ENCODE measurements at regions not wholly inside any gene's neighbourhood (a gene's known extent, or its start where the extent isn't known, plus 50 kb on each side); places are given as distances from the start of the nearest gene placed in this dataset.

DNA sequence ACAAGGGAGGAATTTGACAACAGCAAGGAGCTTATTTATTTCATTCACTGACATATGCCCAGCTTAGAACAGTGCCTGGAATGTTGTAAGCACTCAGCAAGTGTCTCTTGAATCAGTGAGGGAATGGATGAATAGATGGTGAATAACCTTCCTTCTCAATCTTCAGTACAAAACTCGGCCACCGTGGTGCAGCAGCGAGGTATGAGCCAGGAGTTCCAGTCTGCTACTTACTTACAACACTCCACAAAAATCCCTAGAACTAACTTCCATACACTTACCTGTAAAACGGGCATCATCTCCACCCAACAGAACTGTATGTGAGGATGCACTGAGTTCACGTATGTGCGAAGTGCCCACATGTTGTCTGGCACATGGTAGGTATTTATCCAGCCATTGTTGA, 237.4 kb downstream of the WDR11 start:
- DNase-seq (ENCODE audit: low spot score) = peak; percentile 39
- CTCF ChIA-PET = interaction anchor here (0.9 kb wide), 1 partner anchor 326 kb away, joined by 3 read pairs; no protein-coding TSS in a partner anchor
- POLR2A ChIA-PET (ENCODE audit: low non-redundant PET) = no interaction called here
- TF ChIP-seq, protein P1, sequence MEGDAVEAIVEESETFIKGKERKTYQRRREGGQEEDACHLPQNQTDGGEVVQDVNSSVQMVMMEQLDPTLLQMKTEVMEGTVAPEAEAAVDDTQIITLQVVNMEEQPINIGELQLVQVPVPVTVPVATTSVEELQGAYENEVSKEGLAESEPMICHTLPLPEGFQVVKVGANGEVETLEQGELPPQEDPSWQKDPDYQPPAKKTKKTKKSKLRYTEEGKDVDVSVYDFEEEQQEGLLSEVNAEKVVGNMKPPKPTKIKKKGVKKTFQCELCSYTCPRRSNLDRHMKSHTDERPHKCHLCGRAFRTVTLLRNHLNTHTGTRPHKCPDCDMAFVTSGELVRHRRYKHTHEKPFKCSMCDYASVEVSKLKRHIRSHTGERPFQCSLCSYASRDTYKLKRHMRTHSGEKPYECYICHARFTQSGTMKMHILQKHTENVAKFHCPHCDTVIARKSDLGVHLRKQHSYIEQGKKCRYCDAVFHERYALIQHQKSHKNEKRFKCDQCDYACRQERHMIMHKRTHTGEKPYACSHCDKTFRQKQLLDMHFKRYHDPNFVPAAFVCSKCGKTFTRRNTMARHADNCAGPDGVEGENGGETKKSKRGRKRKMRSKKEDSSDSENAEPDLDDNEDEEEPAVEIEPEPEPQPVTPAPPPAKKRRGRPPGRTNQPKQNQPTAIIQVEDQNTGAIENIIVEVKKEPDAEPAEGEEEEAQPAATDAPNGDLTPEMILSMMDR (conservative IDR thresholded peaks at IDR 0.05; ENCODE audit: low read depth) = no peak
- H3K27ac ChIP-seq = no peak overlapping the region

DNA sequence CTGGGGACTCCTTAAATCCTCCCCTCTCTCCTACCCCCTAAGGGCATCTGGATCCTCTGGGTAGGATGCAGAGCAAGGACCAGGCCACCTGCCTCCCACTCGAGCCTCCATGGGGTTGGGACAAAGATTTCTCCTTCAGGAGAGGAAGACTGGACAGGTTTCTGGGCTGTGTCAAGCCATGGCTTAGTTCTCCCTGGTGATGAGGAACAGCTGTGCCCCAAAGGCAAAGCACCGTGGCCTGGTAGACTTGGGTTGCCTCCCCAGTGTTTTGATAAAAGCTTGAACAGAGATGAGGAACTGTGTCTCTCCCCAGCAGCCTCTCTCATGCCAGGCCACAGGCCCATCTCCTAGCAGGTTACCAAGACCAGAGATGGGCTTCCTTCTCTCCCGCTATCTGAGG, 238.3 kb downstream of the WDR11 start:
- ChIA-PET POLR2A (ENCODE audit: low non-redundant PET) (no interaction called here), CTCF (interaction anchor here (0.5 to 0.6 kb wide), 2 partner anchors 10 to 277 kb away, joined by 3 to 4 read pairs; no protein-coding TSS in a partner anchor)
- H3K27ac ChIP-seq = no peak overlapping the region
- TF ChIP-seq, protein P1 (conservative IDR thresholded peaks at IDR 0.05; ENCODE audit: low read depth) = no peak
- DNase-seq (ENCODE audit: low spot score) = no peak

DNA sequence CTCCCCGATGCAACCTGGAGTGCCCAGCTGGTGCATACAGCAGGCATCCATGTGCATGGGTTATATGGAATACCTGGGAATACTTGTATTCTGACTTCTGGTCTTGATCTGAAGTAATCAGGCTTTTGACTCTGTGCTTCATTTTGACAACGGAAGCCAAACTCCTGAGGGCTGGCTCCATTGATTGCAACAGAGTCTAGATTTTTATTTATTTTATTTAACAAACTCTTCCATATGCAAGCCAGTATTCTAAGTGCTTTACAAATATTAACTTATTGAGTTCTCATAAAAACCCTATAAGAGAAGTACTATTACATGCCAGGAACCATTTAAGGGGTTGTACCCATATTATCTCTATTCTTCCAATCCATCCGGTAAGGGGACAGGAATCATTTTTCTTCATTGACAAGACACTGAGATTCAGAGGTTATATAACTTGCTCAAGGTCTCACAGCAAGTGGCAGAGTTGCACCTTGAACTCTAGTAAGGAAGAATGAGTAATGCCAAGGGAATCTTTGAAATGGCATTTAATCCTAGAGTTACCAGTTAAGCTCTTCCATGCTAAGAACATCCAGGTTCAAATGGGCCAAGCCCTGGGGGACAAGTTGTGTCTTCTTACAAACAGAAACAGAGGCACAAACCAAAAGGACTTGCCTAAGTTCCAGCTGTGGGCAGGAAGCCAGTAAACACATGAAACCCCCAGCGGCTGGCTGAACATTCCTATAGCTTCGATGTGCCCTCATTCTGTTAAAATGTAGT, 241.0 kb downstream of the WDR11 start:
- no peak overlapping the region for H3K27ac ChIP-seq
- ChIA-PET CTCF (interaction anchor here (0.6 to 0.9 kb wide), 3 partner anchors 449 to 809 kb away, joined by 3 to 6 read pairs (median 3); no protein-coding TSS in a partner anchor), POLR2A (ENCODE audit: low non-redundant PET) (no interaction called here)
- peak; percentile 66 for DNase-seq (ENCODE audit: low spot score)
- TF ChIP-seq, protein P1 (conservative IDR thresholded peaks at IDR 0.05; ENCODE audit: low read depth) = no peak

DNA sequence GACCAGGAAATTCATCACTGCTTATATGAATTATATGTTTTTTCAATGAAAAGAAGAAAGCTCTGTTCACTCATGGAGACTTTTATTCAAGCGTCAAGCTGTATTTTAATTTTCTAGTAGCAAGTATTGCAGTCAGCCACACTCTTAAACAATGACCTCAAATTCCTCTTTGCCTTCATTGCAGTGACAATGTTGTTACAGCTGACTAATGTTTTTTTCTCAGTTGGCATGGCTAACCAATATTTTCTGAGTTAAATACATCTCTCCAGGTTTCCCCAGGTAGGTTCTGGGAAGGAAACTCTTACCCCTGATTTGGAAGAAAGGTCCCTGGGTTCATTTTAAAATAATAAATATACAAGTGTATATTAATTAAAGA, 241.5 kb downstream of the WDR11 start:
- TF ChIP-seq, protein P1 (conservative IDR thresholded peaks at IDR 0.05; ENCODE audit: low read depth) = no peak
- DNase-seq (ENCODE audit: low spot score) = no peak
- no peak overlapping the region for H3K27ac ChIP-seq
- ChIA-PET POLR2A (ENCODE audit: low non-redundant PET) (no interaction called here), CTCF (interaction anchor here (0.6 to 0.9 kb wide), 2 partner anchors 808 to 809 kb away, joined by 3 to 6 read pairs; no protein-coding TSS in a partner anchor)

DNA sequence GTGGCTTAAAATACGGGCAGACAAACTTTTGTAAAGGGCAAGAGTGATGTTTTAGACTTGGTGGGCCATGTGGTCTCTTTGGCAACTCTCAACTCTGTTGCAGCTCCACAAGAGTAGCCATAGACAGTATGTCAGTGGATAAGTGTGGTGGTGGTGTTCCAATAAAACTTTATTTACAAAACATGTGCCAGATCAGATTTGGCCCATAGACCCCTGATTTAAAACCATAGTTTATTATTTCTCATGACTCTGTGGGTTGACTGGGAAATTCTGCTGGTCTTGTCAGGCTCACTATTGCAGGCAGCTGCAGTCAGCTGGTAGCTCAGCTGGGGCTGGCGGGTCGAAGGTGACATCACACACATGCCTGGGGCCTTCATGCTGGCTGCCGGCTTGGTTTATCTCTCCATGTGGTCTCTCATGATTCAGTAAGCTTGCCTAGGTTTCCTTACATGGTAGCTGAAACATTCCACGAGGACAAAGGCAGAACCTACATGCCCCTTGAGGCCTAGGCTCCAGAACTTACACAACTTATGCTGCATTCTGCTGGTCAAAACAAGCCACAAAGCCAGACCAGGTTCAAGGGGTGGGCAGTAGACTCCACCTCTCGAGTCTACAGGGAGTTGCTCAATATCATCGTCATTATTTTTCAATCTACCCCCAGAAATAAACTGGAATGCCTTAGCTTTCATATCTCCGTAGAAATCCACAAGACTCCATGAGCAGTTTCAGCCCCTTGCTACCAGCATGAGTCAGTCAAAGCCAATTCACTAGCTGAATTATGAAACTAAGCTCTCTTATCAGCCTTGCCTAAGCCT, 245.7 kb downstream of the WDR11 start:
- DNase-seq (ENCODE audit: low spot score) = no peak
- CTCF ChIA-PET = interaction anchor here (0.6 kb wide), 1 partner anchor 75 kb away, joined by 3 read pairs; no protein-coding TSS in a partner anchor
- POLR2A ChIA-PET (ENCODE audit: low non-redundant PET) = no interaction called here
- TF ChIP-seq, protein P1 (conservative IDR thresholded peaks at IDR 0.05; ENCODE audit: low read depth) = no peak
- no peak overlapping the region for H3K27ac ChIP-seq

DNA sequence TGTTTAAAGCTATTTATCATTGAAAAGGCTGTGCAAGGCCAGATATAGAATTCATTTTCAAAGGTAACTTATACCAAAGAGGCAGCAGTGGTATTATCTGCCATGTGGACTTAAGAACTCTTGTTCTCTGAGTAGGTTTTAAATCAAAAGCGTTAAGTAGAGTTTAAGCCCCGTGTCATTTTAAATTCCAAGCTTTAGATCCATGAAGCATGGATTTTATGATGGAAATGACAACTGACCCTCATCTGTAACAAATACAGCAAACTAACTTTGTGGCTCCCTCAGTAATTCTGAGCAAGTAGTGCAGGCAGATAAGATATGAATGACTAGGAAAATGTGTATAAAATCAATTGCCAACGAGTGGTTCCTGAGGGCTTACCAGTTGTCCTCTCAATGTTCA, 247.0 kb downstream of the WDR11 start:
- POLR2A ChIA-PET (ENCODE audit: low non-redundant PET) = no interaction called here
- CTCF ChIA-PET = no interaction called here
- TF ChIP-seq, protein P1 (conservative IDR thresholded peaks at IDR 0.05; ENCODE audit: low read depth) = no peak

More for the DNA sequence above, 247.0 kb downstream of the WDR11 start:
- no peak overlapping the region for H3K27ac ChIP-seq
- DNase-seq (ENCODE audit: low spot score) = no peak
